Heart left ventricle (tissue), 16 donors: ENCODE measurements at regions not wholly inside any gene's neighbourhood (a gene's known extent, or its start where the extent isn't known, plus 50 kb on each side); places are given as distances from the start of the nearest gene placed in this dataset.

Experiments
- ATAC-seq, 4 donors: fragments of 200-7000 bp; cut with Tn5 transposase; one replicate each; pipeline ENCODE4 v1.9.1; 2020 to 2022; ENCODE audit warnings: moderate library complexity in 4 of 4, mild to moderate bottlenecking in 3 of 4, moderate number of reproducible peaks in 1 of 4
- DNase-seq, 5 donors: peaks; one replicate each; pipeline ENCODE4 v3.0.0-alpha.2; 2020
- H3K27ac ChIP-seq, 12 donors: fragments of 200-600 bp; sonication (generic) in 4 of 12; one replicate each; pipeline versions ENCODE4 v1.5.0 to v1.8.0; 2016 to 2022; ENCODE audit warnings: mild to moderate bottlenecking in 2 of 12
- H3K27me3 ChIP-seq, 9 donors: fragments of 200-600 bp; sonication (generic) in 2 of 9; one replicate each; pipeline versions ENCODE4 v1.5.1 to v1.8.0; 2016 to 2022; ENCODE audit warnings: mild to moderate bottlenecking in 3 of 9
- H3K36me3 ChIP-seq, 9 donors: fragments of 200-600 bp; sonication (generic) in 2 of 9; one replicate each; pipeline versions ENCODE4 v1.5.0 to v1.8.0; 2018 to 2022; ENCODE audit warnings: mild to moderate bottlenecking in 2 of 9
- H3K4me1 ChIP-seq, 12 donors: fragments of 200-600 bp; sonication (generic) in 4 of 12; one replicate each; pipeline versions ENCODE4 v1.5.0 to v1.8.0; 2016 to 2022; ENCODE audit warnings: mild to moderate bottlenecking in 3 of 12
- H3K4me3 ChIP-seq, 12 donors: fragments of 200-600 bp; sonication (generic) in 4 of 12; one replicate each; pipeline versions ENCODE4 v1.5.0 to v1.8.0; 2017 to 2022; ENCODE audit warnings: mild to moderate bottlenecking in 9 of 12, moderate library complexity in 4 of 12
- H3K9me3 ChIP-seq, 12 donors: fragments of 200-600 bp; sonication (generic) in 4 of 12; one replicate each; pipeline versions ENCODE4 v1.5.0 to v1.8.0; 2016 to 2022; ENCODE audit warnings: mild to moderate bottlenecking in 1 of 12
- POLR2A ChIP-seq, 2 donors: fragments of 450-650 bp; IDR thresholded peaks; one replicate each; pipeline ENCODE4 v1.6.1; 2017; ENCODE audit warnings: antibody characterized with exemption in 2 of 2, mild to moderate bottlenecking in 2 of 2, moderate library complexity in 2 of 2
- WGBS, 4 donors: extraction: QIAGEN DNeasy Blood & Tissue Kit in 2 of 4; methylation state at CpG; one replicate each; pipeline versions ENCODE4 v1.1.5 to v1.1.7; 2013 to 2018; 5-methylcytosine and 5-hydroxymethylcytosine counted together
- intact Hi-C, 10 donors: fragments of 100-400 bp; cut with DNase I; formaldehyde crosslinking; loops; one replicate each; pipeline versions ENCODE4 v1.11.1 to v1.14.2; 2022
- TF ChIP-seq, protein P1 (sequence below), 12 donors: fragments of 200-600 bp; sonication (generic) in 4 of 12; IDR thresholded peaks; one replicate each; pipeline versions ENCODE4 v1.5.0 to v1.8.0; 2018 to 2022; ENCODE audit warnings: antibody characterized with exemption in 12 of 12, mild to moderate bottlenecking in 5 of 12
- donor health status: ischemic (EF 13 %, LVEDD 7.1; RV severe dilation, severe dysfunction).
- donor health status: healthy with polysubstance abuse.
- donor health status: DM: no; HTN: yes; CAD: no.
- donor health status: DM: no; HTN: no; CAD: no.
- donor health status: ischemic (EF 25% LVEDD 6.9; RV normal size, moderate dysfunction).
- donor health status: ischemic (EF 25% LVEDD 5.7; RV mildly dilated, moderate dysfunction).
- donor health status: healthy.
- donor health status: DM: yes; HTN: yes; CAD: no.
- donor health status: ischemic (EF 35%, LVEDD 5.7; RV mildly dilated, moderate dysfunction).
- donor health status: nonischemic (EF 11% LVEDD 7.7; RV severe dilation, severe dysfunction).
- donor health status: DM: yes; HTN: yes; CAD: no.
- donor health status: PGD.
- donor health status: ischemic (EF 29% LVEDD 5.4; RV normal size, mild dysfunction).
- donor health status: nonischemic (EF 23%, LVEDD 6.1; RV moderate dilation, normal function).

GRCh38 chr13:75073786-75074185 is 408.2 kb downstream of the TBC1D4 start:
- 83 to 92% (median 84%) methylated on average over 1 of the region's 1 CpG for WGBS, 4 donors

GRCh38 chr13:75072891-75073290 is 409.1 kb downstream of the TBC1D4 start:
- H3K4me3 ChIP-seq = no peak overlapping the region
- 84 to 93% (median 90%) methylated on average over 6 of the region's 6 CpGs for WGBS, 4 donors
- DNase-seq = no peak
- H3K27me3 ChIP-seq = no peaks in the 10 kb centered on the region
- H3K4me1 ChIP-seq = no peaks in the 10 kb centered on the region
- intact Hi-C loops = no loop called here
- H3K36me3 ChIP-seq = no peaks in the 10 kb centered on the region
- no peak overlapping the region for H3K27ac ChIP-seq
- no peak for TF ChIP-seq POLR2A (IDR thresholded peaks at IDR 0.05)
- TF ChIP-seq, protein P1, sequence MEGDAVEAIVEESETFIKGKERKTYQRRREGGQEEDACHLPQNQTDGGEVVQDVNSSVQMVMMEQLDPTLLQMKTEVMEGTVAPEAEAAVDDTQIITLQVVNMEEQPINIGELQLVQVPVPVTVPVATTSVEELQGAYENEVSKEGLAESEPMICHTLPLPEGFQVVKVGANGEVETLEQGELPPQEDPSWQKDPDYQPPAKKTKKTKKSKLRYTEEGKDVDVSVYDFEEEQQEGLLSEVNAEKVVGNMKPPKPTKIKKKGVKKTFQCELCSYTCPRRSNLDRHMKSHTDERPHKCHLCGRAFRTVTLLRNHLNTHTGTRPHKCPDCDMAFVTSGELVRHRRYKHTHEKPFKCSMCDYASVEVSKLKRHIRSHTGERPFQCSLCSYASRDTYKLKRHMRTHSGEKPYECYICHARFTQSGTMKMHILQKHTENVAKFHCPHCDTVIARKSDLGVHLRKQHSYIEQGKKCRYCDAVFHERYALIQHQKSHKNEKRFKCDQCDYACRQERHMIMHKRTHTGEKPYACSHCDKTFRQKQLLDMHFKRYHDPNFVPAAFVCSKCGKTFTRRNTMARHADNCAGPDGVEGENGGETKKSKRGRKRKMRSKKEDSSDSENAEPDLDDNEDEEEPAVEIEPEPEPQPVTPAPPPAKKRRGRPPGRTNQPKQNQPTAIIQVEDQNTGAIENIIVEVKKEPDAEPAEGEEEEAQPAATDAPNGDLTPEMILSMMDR (IDR thresholded peaks at IDR 0.05) = no peak
- no peak for ATAC-seq
- H3K9me3 ChIP-seq = no peaks in the 10 kb centered on the region

More at GRCh38 chr13:75073786-75074185, 408.2 kb downstream of the TBC1D4 start:
- ATAC-seq (no peak), DNase-seq (no peak)
- Histone ChIP-seq H3K9me3 (peaks cover 0 to under 1% (median 0%) of the 10 kb centered on the region in 12 donors), H3K27me3 (no peaks in the 10 kb centered on the region), H3K4me3 (no peak overlapping the region), H3K36me3 (no peaks in the 10 kb centered on the region), H3K4me1 (no peaks in the 10 kb centered on the region), H3K27ac (no peak overlapping the region)
- intact Hi-C loops = no loop called here
- TF ChIP-seq, protein P1 (IDR thresholded peaks at IDR 0.05) = no peak
- TF ChIP-seq POLR2A (IDR thresholded peaks at IDR 0.05) = no peak

- intact Hi-C loops = no loop called here
- Histone ChIP-seq H3K36me3 (no peaks in the 10 kb centered on the region), H3K4me3 (no peak overlapping the region), H3K27ac (no peak overlapping the region), H3K4me1 (no peaks in the 10 kb centered on the region), H3K9me3 (no peaks in the 10 kb centered on the region), H3K27me3 (no peaks in the 10 kb centered on the region)
- TF ChIP-seq, protein P1 (IDR thresholded peaks at IDR 0.05) = no peak
- TF ChIP-seq POLR2A (IDR thresholded peaks at IDR 0.05) = no peak
- DNase-seq = no peak
- no peak for ATAC-seq
Observed at GRCh38 chr13:75072368-75072767, 409.6 kb downstream of the TBC1D4 start.

DNA sequence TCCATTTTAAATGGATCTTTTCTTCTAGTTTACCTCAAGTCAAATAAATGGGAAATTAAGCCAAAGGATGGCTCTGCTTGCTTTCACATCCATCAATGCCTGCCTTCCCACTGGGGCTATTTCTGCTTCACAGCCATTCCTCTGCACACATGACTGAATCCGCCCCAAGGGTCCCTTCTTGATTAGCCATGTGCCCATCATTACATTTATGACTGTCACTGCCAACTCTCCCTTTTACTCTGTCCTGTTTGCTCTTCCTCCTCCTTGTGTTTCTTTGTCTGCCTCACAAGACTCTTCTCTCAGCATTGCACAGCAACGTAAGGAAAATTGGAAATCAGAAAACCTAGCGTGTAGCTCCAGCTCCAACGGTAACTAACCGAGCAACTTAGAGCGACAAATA is 410.2 kb downstream of the TBC1D4 start:
- TF ChIP-seq, protein P1 (IDR thresholded peaks at IDR 0.05) = no peak
- no peak for TF ChIP-seq POLR2A (IDR thresholded peaks at IDR 0.05)
- WGBS, 4 donors = 85 to 98% (median 90%) methylated on average over 6 of the region's 6 CpGs

More for the DNA sequence above, 410.2 kb downstream of the TBC1D4 start:
- H3K27me3 ChIP-seq = no peaks in the 10 kb centered on the region
- no peak overlapping the region for H3K4me3 ChIP-seq
- H3K4me1 ChIP-seq = no peaks in the 10 kb centered on the region
- DNase-seq (no peak), ATAC-seq (no peak)
- no peak overlapping the region for H3K27ac ChIP-seq
- no peaks in the 10 kb centered on the region for H3K9me3 ChIP-seq
- intact Hi-C loops = no loop called here
- H3K36me3 ChIP-seq = no peaks in the 10 kb centered on the region
